ENCODE measurements at regions not wholly inside any gene's neighbourhood (a gene's known extent, or its start where the extent isn't known, plus 50 kb on each side); places are given as distances from the start of the nearest gene placed in this dataset.

GRCh38 chr12:111195316-111195715 lies 173.6 kb downstream of the PHETA1 start:
- TF ChIP-seq, protein P1, sequence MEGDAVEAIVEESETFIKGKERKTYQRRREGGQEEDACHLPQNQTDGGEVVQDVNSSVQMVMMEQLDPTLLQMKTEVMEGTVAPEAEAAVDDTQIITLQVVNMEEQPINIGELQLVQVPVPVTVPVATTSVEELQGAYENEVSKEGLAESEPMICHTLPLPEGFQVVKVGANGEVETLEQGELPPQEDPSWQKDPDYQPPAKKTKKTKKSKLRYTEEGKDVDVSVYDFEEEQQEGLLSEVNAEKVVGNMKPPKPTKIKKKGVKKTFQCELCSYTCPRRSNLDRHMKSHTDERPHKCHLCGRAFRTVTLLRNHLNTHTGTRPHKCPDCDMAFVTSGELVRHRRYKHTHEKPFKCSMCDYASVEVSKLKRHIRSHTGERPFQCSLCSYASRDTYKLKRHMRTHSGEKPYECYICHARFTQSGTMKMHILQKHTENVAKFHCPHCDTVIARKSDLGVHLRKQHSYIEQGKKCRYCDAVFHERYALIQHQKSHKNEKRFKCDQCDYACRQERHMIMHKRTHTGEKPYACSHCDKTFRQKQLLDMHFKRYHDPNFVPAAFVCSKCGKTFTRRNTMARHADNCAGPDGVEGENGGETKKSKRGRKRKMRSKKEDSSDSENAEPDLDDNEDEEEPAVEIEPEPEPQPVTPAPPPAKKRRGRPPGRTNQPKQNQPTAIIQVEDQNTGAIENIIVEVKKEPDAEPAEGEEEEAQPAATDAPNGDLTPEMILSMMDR (conservative IDR thresholded peaks at IDR 0.05), result no peak
- no peak for TF ChIP-seq ZFX (IDR thresholded peaks at IDR 0.05)
